ENCODE measurements at regions not wholly inside any gene's neighbourhood (a gene's known extent, or its start where the extent isn't known, plus 50 kb on each side); places are given as distances from the start of the nearest gene placed in this dataset.

DNA sequence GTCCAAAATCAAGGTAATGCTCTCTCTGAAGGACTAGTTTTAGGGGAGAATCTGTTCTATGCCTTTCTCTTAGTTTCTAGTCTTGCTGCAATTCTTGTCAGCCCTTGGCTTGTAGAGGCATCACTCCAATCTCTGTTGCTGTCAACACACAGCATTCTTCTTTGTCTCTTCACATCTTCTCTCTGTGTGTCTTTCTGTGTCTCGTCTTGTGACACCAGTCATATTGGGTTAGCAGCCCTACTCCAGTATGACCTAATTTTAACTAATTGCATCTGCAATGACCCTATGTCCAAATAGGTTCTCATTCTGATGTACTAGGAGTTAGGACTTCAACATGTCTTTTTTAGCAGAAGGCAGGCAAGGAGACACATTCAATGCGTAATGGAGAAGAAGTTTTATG lies 1110.6 kb downstream of the DTWD2 start:
- ChIA-PET POLR2A (no interaction called here), CTCF (ENCODE audit: unreplicated experiment) (no interaction called here)
- Histone ChIP-seq H4K20me1 (ENCODE audit: insufficient read depth, low read length) (no peaks in the 10 kb centered on the region), H3K9me3 (ENCODE audit: low read length) (no peaks in the 10 kb centered on the region), H3K4me3 (ENCODE audit: low read depth, low read length, poor library complexity, severe bottlenecking) (no peak overlapping the region), H3K9me2 (ENCODE audit: insufficient read depth, low read length) (no peaks in the 10 kb centered on the region), H3K4me2 (ENCODE audit: low read length) (no peak overlapping the region), H3K27ac (ENCODE audit: low read depth, low read length, poor library complexity, severe bottlenecking) (no peak overlapping the region), H3K79me2 (ENCODE audit: insufficient read depth, low read depth, low read length) (no peaks in the 10 kb centered on the region), H3K4me1 (ENCODE audit: insufficient read depth, low read length, poor library complexity, severe bottlenecking) (peaks cover 6% of the 10 kb centered on the region), H3K36me3 (ENCODE audit: insufficient read depth, low read length) (no peaks in the 10 kb centered on the region), H2AFZ (ENCODE audit: low read length) (no peak overlapping the region)
- TF ChIP-seq EZH2phosphoT487 (IDR thresholded peaks at IDR 0.05; ENCODE audit: borderline replicate concordance, low read depth, low read length) = no peak
- TF ChIP-seq, protein P1, sequence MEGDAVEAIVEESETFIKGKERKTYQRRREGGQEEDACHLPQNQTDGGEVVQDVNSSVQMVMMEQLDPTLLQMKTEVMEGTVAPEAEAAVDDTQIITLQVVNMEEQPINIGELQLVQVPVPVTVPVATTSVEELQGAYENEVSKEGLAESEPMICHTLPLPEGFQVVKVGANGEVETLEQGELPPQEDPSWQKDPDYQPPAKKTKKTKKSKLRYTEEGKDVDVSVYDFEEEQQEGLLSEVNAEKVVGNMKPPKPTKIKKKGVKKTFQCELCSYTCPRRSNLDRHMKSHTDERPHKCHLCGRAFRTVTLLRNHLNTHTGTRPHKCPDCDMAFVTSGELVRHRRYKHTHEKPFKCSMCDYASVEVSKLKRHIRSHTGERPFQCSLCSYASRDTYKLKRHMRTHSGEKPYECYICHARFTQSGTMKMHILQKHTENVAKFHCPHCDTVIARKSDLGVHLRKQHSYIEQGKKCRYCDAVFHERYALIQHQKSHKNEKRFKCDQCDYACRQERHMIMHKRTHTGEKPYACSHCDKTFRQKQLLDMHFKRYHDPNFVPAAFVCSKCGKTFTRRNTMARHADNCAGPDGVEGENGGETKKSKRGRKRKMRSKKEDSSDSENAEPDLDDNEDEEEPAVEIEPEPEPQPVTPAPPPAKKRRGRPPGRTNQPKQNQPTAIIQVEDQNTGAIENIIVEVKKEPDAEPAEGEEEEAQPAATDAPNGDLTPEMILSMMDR (conservative IDR thresholded peaks at IDR 0.05; ENCODE audit: low read length) = no peak
- intact Hi-C loops (cut with micrococcal nuclease; ENCODE audit: unreplicated experiment) = no loop called here
- DNase-seq (ENCODE audit: low spot score) = no peak
- BruUV-seq (replicated peaks) = no TSS peak

DNA sequence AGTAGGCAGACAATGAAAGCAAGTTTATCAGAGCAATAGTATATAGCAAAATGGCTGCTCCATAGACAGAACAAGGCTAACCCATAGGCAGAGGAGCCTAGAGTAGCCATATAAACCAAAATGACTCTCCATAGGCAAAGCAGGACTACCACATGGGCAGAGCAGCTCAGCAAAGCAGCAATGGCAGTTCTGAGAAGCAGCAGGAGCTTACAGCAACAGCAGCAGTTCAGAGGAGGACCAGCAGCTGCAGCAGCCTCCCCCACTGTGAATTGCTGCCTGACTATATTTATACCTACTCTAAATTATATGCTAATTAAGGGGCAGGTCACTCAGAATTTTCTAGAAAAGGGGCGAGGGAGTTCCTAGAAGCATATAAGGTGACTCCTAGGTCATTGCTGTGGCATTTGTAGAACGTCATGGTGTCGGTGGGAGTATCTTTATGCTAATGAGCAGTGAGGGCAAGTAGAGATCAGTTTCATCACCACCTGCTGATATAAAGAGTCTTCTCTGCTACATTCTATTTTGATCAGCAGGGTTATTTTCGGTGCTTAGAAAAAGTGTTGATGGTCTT lies 1115.5 kb downstream of the DTWD2 start:
- intact Hi-C loops (cut with micrococcal nuclease; ENCODE audit: unreplicated experiment) = no loop called here
- Histone ChIP-seq H4K20me1 (ENCODE audit: insufficient read depth, low read length) (no peaks in the 10 kb centered on the region), H3K9me3 (ENCODE audit: low read length) (no peaks in the 10 kb centered on the region), H3K36me3 (ENCODE audit: insufficient read depth, low read length) (no peaks in the 10 kb centered on the region), H3K27ac (ENCODE audit: low read depth, low read length, poor library complexity, severe bottlenecking) (no peak overlapping the region), H3K4me3 (ENCODE audit: low read depth, low read length, poor library complexity, severe bottlenecking) (no peak overlapping the region), H3K79me2 (ENCODE audit: insufficient read depth, low read depth, low read length) (no peaks in the 10 kb centered on the region), H2AFZ (ENCODE audit: low read length) (peak overlapping the region; percentile 35; the same call in 1 of the 2 replicates), H3K4me2 (ENCODE audit: low read length) (peak overlapping the region; percentile 17; the same call in 1 of the 2 replicates), H3K4me1 (ENCODE audit: insufficient read depth, low read length, poor library complexity, severe bottlenecking) (peaks cover 11% of the 10 kb centered on the region), H3K9me2 (ENCODE audit: insufficient read depth, low read length) (no peaks in the 10 kb centered on the region; the same call in 1 of the 2 replicates)
- DNase-seq (ENCODE audit: low spot score) = peak; percentile 13
- BruUV-seq (replicated peaks) = no TSS peak
- CTCF ChIA-PET (ENCODE audit: unreplicated experiment) = no interaction called here
- POLR2A ChIA-PET = no interaction called here
- TF ChIP-seq, protein P1 (conservative IDR thresholded peaks at IDR 0.05; ENCODE audit: low read length) = no peak
- no peak for TF ChIP-seq EZH2phosphoT487 (IDR thresholded peaks at IDR 0.05; ENCODE audit: borderline replicate concordance, low read depth, low read length)

DNA sequence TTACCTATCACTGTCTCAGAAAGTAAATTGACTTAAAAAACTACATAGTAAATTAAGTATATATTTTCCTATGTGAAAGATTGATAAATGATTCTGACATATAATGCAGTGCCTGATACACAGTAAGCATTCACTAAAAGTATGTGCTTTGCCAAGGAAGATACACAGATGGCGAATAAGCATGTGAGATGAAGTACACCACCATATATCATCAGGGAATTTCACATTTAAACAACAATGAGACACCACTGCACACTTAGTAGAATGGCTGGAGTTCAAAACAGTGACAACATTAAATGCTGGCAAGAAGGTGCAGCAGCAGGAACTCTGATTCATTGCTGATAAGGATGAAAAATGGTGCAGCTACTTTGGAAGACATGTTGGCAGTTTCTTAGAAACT lies 1118.8 kb downstream of the DTWD2 start:
- intact Hi-C loops (cut with micrococcal nuclease; ENCODE audit: unreplicated experiment) = no loop called here

More for the DNA sequence above, 1118.8 kb downstream of the DTWD2 start:
- TF ChIP-seq EZH2phosphoT487 (IDR thresholded peaks at IDR 0.05; ENCODE audit: borderline replicate concordance, low read depth, low read length) = no peak
- TF ChIP-seq, protein P1 (conservative IDR thresholded peaks at IDR 0.05; ENCODE audit: low read length) = no peak
- H3K4me3 ChIP-seq (ENCODE audit: low read depth, low read length, poor library complexity, severe bottlenecking) = no peak overlapping the region
- POLR2A ChIA-PET = interaction anchor here (0.6 kb wide), 1 partner anchor 13 kb away, joined by 3 read pairs; no protein-coding TSS in a partner anchor
- H4K20me1 ChIP-seq (ENCODE audit: insufficient read depth, low read length) = no peaks in the 10 kb centered on the region
- CTCF ChIA-PET (ENCODE audit: unreplicated experiment) = no interaction called here
- H2AFZ ChIP-seq (ENCODE audit: low read length) = no peak overlapping the region
- no peak overlapping the region for H3K4me2 ChIP-seq (ENCODE audit: low read length)
- H3K79me2 ChIP-seq (ENCODE audit: insufficient read depth, low read depth, low read length) = no peaks in the 10 kb centered on the region
- H3K36me3 ChIP-seq (ENCODE audit: insufficient read depth, low read length) = no peaks in the 10 kb centered on the region
- H3K27ac ChIP-seq (ENCODE audit: low read depth, low read length, poor library complexity, severe bottlenecking) = no peak overlapping the region
- no TSS peak for BruUV-seq (replicated peaks)
- H3K9me2 ChIP-seq (ENCODE audit: insufficient read depth, low read length) = no peaks in the 10 kb centered on the region; the same call in 1 of the 2 replicates
- no peak for DNase-seq (ENCODE audit: low spot score)
- H3K9me3 ChIP-seq (ENCODE audit: low read length) = no peaks in the 10 kb centered on the region
- peaks cover 11% of the 10 kb centered on the region for H3K4me1 ChIP-seq (ENCODE audit: insufficient read depth, low read length, poor library complexity, severe bottlenecking)
